ENCODE measurements at regions not wholly inside any gene's neighbourhood (a gene's known extent, or its start where the extent isn't known, plus 50 kb on each side); places are given as distances from the start of the nearest gene placed in this dataset.

DNA sequence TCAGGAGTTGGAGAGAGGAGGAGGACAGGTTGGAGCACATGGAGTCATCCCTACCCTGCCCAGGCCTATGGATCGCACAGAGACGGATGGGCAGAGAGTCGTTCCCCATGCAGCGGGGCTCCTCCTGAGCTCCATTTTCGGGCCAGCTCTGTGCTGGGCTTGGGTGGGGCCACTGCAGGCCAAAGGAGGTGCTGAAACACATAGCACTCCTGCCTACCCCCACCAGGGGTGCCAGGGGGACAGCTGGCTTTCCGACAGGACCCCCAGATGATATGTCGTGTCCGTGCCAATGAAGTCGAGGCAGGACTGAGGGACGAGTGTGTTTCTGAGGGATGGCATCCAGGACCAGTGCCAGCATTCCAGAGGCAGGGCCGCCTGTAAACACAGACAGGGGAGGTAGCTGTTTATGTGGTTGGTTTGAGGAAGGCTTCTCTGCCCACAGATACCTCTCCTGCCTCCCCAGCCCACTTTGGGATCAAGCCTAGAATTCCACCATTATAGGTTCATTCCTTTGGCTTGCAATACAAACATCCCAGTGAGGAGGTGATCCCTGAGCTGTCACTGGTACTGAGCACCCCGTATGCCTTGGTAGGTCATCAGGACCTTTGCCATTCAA is 116.6 kb downstream of the GLI2 start:
- no peaks in the 10 kb centered on the region for H3K27me3 ChIP-seq (ENCODE audit: control insufficient read depth, insufficient read depth, low read length)
- H3K36me3 ChIP-seq (ENCODE audit: control insufficient read depth, insufficient read depth, low read length) = no peaks in the 10 kb centered on the region
- no peak overlapping the region for H3K4me3 ChIP-seq (ENCODE audit: low read depth, low read length)
- peak; percentile 92 for FAIRE-seq
- DNase-seq (ENCODE audit: low read depth) = no peak
- TF ChIP-seq, protein P1, sequence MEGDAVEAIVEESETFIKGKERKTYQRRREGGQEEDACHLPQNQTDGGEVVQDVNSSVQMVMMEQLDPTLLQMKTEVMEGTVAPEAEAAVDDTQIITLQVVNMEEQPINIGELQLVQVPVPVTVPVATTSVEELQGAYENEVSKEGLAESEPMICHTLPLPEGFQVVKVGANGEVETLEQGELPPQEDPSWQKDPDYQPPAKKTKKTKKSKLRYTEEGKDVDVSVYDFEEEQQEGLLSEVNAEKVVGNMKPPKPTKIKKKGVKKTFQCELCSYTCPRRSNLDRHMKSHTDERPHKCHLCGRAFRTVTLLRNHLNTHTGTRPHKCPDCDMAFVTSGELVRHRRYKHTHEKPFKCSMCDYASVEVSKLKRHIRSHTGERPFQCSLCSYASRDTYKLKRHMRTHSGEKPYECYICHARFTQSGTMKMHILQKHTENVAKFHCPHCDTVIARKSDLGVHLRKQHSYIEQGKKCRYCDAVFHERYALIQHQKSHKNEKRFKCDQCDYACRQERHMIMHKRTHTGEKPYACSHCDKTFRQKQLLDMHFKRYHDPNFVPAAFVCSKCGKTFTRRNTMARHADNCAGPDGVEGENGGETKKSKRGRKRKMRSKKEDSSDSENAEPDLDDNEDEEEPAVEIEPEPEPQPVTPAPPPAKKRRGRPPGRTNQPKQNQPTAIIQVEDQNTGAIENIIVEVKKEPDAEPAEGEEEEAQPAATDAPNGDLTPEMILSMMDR (IDR thresholded peaks at IDR 0.05; ENCODE audit: insufficient read depth, low read length, severe bottlenecking) = no peak

DNA sequence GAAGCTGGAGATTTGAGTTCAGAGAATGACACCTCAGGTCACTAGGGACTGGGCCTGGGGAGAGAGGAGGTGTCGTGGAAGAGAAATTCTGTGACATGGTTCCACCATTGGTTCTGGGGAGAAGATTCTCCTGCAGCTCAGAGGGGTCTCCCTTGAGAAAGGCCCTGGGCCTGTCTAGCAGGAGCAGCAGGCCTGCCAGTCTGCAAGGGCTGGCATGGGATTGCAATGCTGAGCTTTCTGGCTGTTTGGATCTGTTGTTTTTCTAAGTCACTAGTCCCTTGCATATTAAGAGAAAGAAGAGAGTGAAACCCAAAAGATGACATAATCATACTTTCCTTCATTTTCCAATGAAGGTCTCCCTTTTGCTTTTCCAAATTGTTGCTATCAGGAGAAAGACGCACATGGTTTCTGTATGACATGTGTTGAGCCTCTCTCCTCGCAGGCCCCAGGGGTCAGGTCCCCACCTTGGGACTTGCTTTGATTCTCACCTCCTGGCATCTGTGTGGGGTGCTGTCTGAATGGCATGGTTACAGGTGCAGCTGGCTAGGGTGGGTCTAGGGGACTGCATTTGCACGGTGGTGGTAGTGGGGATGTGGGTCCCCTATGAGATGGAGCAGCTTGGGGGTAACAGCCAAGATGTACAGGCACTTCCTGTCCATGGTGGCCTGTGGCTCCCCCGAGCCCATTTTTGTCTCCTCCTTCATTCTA is 117.8 kb downstream of the GLI2 start:
- no peaks in the 10 kb centered on the region for H3K27me3 ChIP-seq (ENCODE audit: control insufficient read depth, insufficient read depth, low read length)
- FAIRE-seq (no peak), DNase-seq (ENCODE audit: low read depth) (no peak)
- no peak overlapping the region for H3K4me3 ChIP-seq (ENCODE audit: low read depth, low read length)
- no peaks in the 10 kb centered on the region for H3K36me3 ChIP-seq (ENCODE audit: control insufficient read depth, insufficient read depth, low read length)
- TF ChIP-seq, protein P1 (IDR thresholded peaks at IDR 0.05; ENCODE audit: insufficient read depth, low read length, severe bottlenecking) = no peak

DNA sequence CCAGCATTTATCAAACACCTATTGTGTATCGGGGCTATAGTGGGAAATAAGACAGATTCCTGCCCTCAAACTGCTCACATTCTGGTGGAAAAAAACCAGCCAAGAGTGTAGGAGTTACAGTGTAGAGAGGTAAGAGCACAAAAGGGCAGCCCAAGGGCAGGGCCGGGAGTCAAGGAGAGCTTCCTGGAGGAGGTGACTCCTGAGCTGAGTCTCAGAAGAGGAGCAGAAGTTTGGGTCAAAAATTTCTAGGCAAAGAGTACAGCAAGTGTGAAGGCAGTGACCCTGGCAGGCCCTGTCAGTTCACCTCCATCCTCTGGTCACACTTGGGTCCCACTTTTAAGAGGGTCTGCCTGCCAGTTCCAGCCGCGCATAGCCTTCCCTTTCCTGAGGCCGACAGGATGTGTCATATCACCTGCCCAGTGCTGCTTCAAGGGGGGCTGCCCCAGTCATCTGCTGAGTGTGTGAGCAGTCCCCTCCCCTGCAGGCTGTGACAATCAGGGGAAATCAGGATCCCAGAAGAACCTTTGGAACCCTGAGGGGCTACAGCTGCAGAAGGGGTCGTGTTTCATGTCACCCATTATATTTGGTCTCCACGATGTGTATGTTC is 118.4 kb downstream of the GLI2 start:
- TF ChIP-seq, protein P1 (IDR thresholded peaks at IDR 0.05; ENCODE audit: insufficient read depth, low read length, severe bottlenecking) = no peak
- H3K4me3 ChIP-seq (ENCODE audit: low read depth, low read length) = no peak overlapping the region

DNA sequence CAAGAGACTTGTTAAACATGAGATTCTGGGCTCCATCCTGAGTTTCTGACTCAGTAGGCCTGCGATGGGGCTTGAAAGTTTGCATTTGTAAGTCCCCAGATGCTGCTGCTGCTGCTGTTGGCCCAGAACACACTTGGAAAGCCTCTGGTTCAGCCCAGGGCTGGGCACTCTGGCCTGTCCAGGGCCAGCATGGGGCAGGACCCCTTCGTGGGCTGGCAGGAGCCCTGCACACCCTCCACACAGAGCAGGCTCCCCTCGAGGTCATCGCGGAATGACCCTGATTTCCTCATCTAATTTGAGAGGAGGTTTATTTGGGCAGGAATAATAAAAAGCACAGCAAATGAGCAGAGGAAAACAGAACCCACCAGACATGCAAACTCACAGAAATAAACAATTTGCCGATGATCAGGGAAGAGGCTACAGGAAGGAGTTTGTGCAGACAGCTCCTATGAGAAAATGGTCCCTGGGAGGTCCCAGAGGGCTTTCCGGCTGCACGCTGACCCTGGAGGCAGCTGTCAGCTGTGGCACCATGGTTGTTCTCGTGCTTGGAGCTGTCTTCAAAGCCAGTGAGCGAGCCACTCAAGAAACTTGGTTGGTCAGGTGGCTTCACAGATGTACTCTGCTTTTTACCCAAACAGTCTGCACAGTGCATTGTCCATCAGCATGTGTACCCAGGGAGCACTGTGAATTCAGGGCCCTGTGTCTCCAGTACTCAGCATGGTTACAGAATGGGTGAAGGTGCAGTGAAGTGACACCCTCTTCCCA is 119.3 kb downstream of the GLI2 start:
- TF ChIP-seq, protein P1 (IDR thresholded peaks at IDR 0.05; ENCODE audit: insufficient read depth, low read length, severe bottlenecking) = no peak
- DNase-seq (ENCODE audit: low read depth) (no peak), FAIRE-seq (no peak)
- H3K36me3 ChIP-seq (ENCODE audit: control insufficient read depth, insufficient read depth, low read length) = no peaks in the 10 kb centered on the region
- H3K4me3 ChIP-seq (ENCODE audit: low read depth, low read length) = no peak overlapping the region
- H3K27me3 ChIP-seq (ENCODE audit: control insufficient read depth, insufficient read depth, low read length) = no peaks in the 10 kb centered on the region

More for the DNA sequence above, 118.4 kb downstream of the GLI2 start:
- Histone ChIP-seq H3K36me3 (ENCODE audit: control insufficient read depth, insufficient read depth, low read length) (no peaks in the 10 kb centered on the region), H3K27me3 (ENCODE audit: control insufficient read depth, insufficient read depth, low read length) (no peaks in the 10 kb centered on the region)
- FAIRE-seq (no peak), DNase-seq (ENCODE audit: low read depth) (no peak)

DNA sequence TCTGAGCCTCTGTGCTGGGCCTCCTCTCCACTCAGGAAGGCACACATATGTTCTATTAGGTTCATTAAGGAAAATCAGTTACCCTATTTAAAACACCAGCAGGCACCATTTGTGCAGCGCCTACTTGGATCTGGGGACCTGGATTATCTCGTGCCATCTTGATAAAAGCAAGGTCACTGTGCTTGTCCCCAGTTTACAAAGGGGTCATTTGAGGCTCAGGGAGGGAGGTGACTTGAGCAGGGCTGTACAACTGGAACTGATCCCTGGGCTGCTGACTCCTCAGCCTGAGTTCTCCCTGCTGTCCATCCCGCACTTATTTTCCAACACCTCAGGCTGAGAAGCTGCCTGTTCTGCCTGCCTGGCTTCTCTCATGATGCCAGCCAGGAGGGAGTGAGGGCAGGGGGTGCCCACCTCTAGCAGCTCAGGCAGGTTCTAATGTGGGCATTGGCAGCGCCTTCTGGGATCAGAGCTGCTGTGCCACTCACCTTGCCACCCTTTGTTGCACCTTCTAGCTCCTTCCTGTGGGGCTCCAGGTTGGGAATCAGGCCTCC is 120.3 kb downstream of the GLI2 start:
- TF ChIP-seq, protein P1 (IDR thresholded peaks at IDR 0.05; ENCODE audit: insufficient read depth, low read length, severe bottlenecking) = no peak
- DNase-seq (ENCODE audit: low read depth) (no peak), FAIRE-seq (peak; percentile 73)

More for the DNA sequence above, 120.3 kb downstream of the GLI2 start:
- no peaks in the 10 kb centered on the region for H3K36me3 ChIP-seq (ENCODE audit: control insufficient read depth, insufficient read depth, low read length)
- no peak overlapping the region for H3K4me3 ChIP-seq (ENCODE audit: low read depth, low read length)
- H3K27me3 ChIP-seq (ENCODE audit: control insufficient read depth, insufficient read depth, low read length) = no peaks in the 10 kb centered on the region
